Type B pancreatic cell (in vitro differentiated cells): ENCODE measurements at regions not wholly inside any gene's neighbourhood (a gene's known extent, or its start where the extent isn't known, plus 50 kb on each side); places are given as distances from the start of the nearest gene placed in this dataset.

Source experiments
- DNase-seq: peaks from one replicate; pipeline ENCODE4 v3.0.0; 2021; ENCODE audit warnings: mixed read lengths; ENCODE audit not compliant: unreplicated experiment; ENCODE audit errors: extremely low spot score
- H3K27ac Mint-ChIP-seq: 2 replicates; pipeline ENCODE4 v1.8.0; 2021; ENCODE audit warnings: mild to moderate bottlenecking, mixed read lengths
- H3K27me3 Mint-ChIP-seq: 2 replicates; pipeline ENCODE4 v1.8.0; 2021; ENCODE audit warnings: mixed read lengths
- H3K36me3 Mint-ChIP-seq: 2 replicates; pipeline ENCODE4 v1.8.0; 2021; ENCODE audit warnings: mixed read lengths
- H3K4me1 Mint-ChIP-seq: one replicate; pipeline ENCODE4 v1.8.0; 2021; ENCODE audit warnings: mixed read lengths; ENCODE audit not compliant: unreplicated experiment
- H3K4me3 Mint-ChIP-seq: 2 replicates; pipeline ENCODE4 v1.8.0; 2021; ENCODE audit warnings: mild to moderate bottlenecking, mixed read lengths
- H3K9me3 Mint-ChIP-seq: 2 replicates; pipeline ENCODE4 v1.8.0; 2021; ENCODE audit warnings: mixed read lengths
- TF ChIP-seq, protein P1 (sequence below): fragments of 200-600 bp; sonication (generic); conservative IDR thresholded peaks from 2 replicates; pipeline ENCODE4 v1.5.0; 2021; ENCODE audit warnings: antibody characterized with exemption, mild to moderate bottlenecking

DNA sequence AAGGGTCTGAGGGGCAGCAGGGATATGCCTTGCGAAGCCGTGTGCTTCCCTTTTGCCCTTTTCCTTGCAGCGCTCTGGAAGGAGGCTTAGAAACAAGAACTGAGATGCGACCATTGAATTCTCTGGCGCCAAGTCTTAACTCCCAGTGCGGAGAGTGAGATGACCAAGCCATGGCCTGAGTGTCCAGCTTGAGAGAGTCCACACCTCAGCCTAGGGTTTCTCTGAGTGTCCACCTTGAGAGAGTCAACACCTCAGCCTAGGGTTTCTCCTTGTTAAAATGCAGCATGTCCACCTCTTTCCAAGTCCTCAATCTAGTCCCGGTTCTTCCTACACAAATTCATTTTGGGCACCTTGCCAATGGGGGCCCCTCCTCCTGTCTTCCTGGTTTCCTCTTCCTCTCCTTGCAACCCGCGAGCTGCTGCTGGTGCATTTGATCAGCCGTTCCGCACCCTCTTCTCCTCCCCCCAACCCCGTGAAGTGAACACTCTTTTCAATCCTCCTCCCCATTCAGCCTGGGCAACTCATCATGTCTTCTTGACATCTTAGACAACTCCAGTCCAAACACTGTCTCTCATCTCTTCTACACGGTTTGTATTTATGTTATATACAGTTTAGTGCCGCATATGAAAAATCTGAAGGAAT is 178.2 kb upstream of the PITRM1 start:
- Mint-ChIP-seq H3K36me3 (peaks cover 3% of the 10 kb centered on the region), H3K27me3 (peaks cover 21% of the 10 kb centered on the region), H3K4me1 (peaks cover 22% of the 10 kb centered on the region)

GRCh38 chr10:3350205-3350604 is 177.6 kb upstream of the PITRM1 start:
- no peak overlapping the region for H3K4me3 Mint-ChIP-seq
- peaks cover 3% of the 10 kb centered on the region for H3K36me3 Mint-ChIP-seq
- H3K27me3 Mint-ChIP-seq = peaks cover 26% of the 10 kb centered on the region
- no peak for DNase-seq
- peaks cover 5% of the 10 kb centered on the region for H3K9me3 Mint-ChIP-seq
- no peak overlapping the region for H3K27ac Mint-ChIP-seq
- peaks cover 22% of the 10 kb centered on the region for H3K4me1 Mint-ChIP-seq
- TF ChIP-seq, protein P1, sequence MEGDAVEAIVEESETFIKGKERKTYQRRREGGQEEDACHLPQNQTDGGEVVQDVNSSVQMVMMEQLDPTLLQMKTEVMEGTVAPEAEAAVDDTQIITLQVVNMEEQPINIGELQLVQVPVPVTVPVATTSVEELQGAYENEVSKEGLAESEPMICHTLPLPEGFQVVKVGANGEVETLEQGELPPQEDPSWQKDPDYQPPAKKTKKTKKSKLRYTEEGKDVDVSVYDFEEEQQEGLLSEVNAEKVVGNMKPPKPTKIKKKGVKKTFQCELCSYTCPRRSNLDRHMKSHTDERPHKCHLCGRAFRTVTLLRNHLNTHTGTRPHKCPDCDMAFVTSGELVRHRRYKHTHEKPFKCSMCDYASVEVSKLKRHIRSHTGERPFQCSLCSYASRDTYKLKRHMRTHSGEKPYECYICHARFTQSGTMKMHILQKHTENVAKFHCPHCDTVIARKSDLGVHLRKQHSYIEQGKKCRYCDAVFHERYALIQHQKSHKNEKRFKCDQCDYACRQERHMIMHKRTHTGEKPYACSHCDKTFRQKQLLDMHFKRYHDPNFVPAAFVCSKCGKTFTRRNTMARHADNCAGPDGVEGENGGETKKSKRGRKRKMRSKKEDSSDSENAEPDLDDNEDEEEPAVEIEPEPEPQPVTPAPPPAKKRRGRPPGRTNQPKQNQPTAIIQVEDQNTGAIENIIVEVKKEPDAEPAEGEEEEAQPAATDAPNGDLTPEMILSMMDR = no peak

More for the DNA sequence above, 178.2 kb upstream of the PITRM1 start:
- Mint-ChIP-seq H3K27ac (no peak overlapping the region), H3K9me3 (peaks cover 5% of the 10 kb centered on the region), H3K4me3 (no peak overlapping the region)
- TF ChIP-seq, protein P1 = no peak
- DNase-seq = no peak

GRCh38 chr10:3348564-3348963 is 176.0 kb upstream of the PITRM1 start:
- Mint-ChIP-seq H3K9me3 (peaks cover 5% of the 10 kb centered on the region), H3K4me1 (peaks cover 20% of the 10 kb centered on the region), H3K27ac (no peak overlapping the region), H3K27me3 (peaks cover 26% of the 10 kb centered on the region), H3K4me3 (no peak overlapping the region), H3K36me3 (peaks cover 3% of the 10 kb centered on the region)
- DNase-seq = no peak
- TF ChIP-seq, protein P1 = no peak

DNA sequence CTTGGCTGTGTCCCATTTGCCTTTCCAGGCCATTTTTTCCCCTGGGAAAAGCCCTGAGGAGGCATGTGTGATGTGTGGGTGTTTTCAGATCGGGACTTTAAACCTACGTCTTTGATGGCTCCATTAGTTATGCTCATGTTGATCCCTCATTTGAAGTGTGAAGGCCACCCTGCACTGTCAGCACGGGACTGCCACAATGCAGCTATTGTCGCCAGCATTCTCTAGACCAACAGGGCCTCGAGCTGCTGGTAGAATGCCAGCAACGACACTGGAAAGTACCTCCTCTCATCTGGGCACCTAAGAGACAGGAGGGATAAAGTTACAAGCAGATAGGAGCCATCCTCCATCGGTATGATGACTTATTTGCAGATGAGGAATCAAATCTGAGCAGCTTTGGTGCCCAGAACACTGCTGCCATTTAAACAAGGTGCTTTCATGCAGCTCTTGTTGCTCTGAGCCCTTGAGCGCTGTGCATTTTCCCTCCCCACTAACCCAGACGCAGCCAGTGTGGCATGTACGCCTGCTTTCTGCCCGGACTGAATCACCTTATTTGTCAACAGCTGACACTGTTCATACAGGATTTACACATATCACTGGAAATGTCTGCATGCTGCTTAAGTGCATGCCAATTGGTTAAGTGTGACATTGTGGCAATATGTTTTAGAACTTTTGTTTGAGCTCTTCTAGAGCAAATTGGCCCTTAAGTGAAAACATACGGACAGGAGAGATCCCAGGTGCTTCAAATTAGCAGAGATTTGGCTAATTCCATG is 175.0 kb upstream of the PITRM1 start:
- no peak for DNase-seq
- TF ChIP-seq, protein P1 = no peak
- Mint-ChIP-seq H3K9me3 (peaks cover 5% of the 10 kb centered on the region), H3K27ac (no peak overlapping the region), H3K4me3 (no peak overlapping the region), H3K36me3 (peaks cover 3% of the 10 kb centered on the region), H3K4me1 (peaks cover 18% of the 10 kb centered on the region), H3K27me3 (peaks cover 25% of the 10 kb centered on the region)

- Mint-ChIP-seq H3K27ac (no peak overlapping the region), H3K4me3 (no peak overlapping the region), H3K9me3 (peaks cover 5% of the 10 kb centered on the region), H3K27me3 (peaks cover 25% of the 10 kb centered on the region), H3K4me1 (peaks cover 18% of the 10 kb centered on the region), H3K36me3 (peaks cover 3% of the 10 kb centered on the region)
- TF ChIP-seq, protein P1 = no peak
- no peak for DNase-seq
These were observed 174.3 kb upstream of the PITRM1 start for GRCh38 chr10:3346851-3347250.
